HG03342 (cell line): ENCODE measurements at regions not wholly inside any gene's neighbourhood (a gene's known extent, or its start where the extent isn't known, plus 50 kb on each side); places are given as distances from the start of the nearest gene placed in this dataset.
"Not testable (repeated sequence)": the region's sequence is repeated elsewhere in the genome, so short reads cannot be mapped to it uniquely, and the experiment has no call there.

Experiments
- ATAC-seq: cut with Tn5 transposase; IDR thresholded peaks from one replicate; pipeline ENCODE4 v1.9.1; 2021; ENCODE audit warnings: mild to moderate bottlenecking, moderate library complexity; ENCODE audit not compliant: unreplicated experiment

- ATAC-seq = no peak
Observed at GRCh38 chr14:71165121-71166031, 258.1 kb downstream of the PCNX1 start.

GRCh38 chr14:71166180-71166837 lies 259.1 kb downstream of the PCNX1 start:
- ATAC-seq = no peak

- not testable (repeated sequence) for ATAC-seq
Observed at GRCh38 chr14:71167325-71167950, 260.2 kb downstream of the PCNX1 start.

GRCh38 chr14:71168161-71168560 lies 260.9 kb downstream of the PCNX1 start:
- not testable (repeated sequence) for ATAC-seq

GRCh38 chr14:71168564-71169427 lies 261.5 kb downstream of the PCNX1 start:
- ATAC-seq = no peak

GRCh38 chr14:71169861-71170260 lies 262.6 kb downstream of the PCNX1 start:
- ATAC-seq = no peak

GRCh38 chr14:71175491-71175890 lies 268.2 kb downstream of the PCNX1 start:
- ATAC-seq = no peak

- ATAC-seq = no peak
Observed at GRCh38 chr14:71179066-71179465, 271.8 kb downstream of the PCNX1 start.

GRCh38 chr14:71180397-71180796 lies 273.1 kb downstream of the PCNX1 start:
- ATAC-seq = no peak

GRCh38 chr14:71181215-71182003 lies 274.1 kb downstream of the PCNX1 start:
- no peak for ATAC-seq

GRCh38 chr14:71183876-71184689 lies 276.8 kb downstream of the PCNX1 start:
- no peak for ATAC-seq

GRCh38 chr14:71185637-71186036 lies 278.4 kb downstream of the PCNX1 start:
- no peak for ATAC-seq

GRCh38 chr14:71187633-71188356 lies 280.5 kb downstream of the PCNX1 start:
- ATAC-seq = no peak

- no peak for ATAC-seq
Observed at GRCh38 chr14:71190770-71191374, 283.6 kb downstream of the PCNX1 start.

GRCh38 chr14:71193663-71194062 lies 286.4 kb downstream of the PCNX1 start:
- ATAC-seq = no peak

GRCh38 chr14:71194251-71194650 lies 287.0 kb downstream of the PCNX1 start:
- ATAC-seq = no peak

GRCh38 chr14:71196921-71197320 lies 289.7 kb downstream of the PCNX1 start:
- ATAC-seq = no peak

GRCh38 chr14:71198687-71199086 lies 291.4 kb downstream of the PCNX1 start:
- no peak for ATAC-seq
